AG09309 (cell line): ENCODE measurements at regions not wholly inside any gene's neighbourhood (a gene's known extent, or its start where the extent isn't known, plus 50 kb on each side); places are given as distances from the start of the nearest gene placed in this dataset.

Experiments used
- DNase-seq: peaks from one replicate; pipeline ENCODE4 v3.0.0-alpha.2; 2010; ENCODE audit warnings: low read depth
- H3K4me3 ChIP-seq: 2 replicates; pipeline ENCODE4 v1.5.1; 2011; ENCODE audit warnings: mild to moderate bottlenecking, low read depth, low read length, moderate library complexity; ENCODE audit not compliant: control insufficient read depth
- TF ChIP-seq, protein P1 (sequence below): IDR thresholded peaks from 2 replicates; pipeline ENCODE4 v1.5.1; 2011; ENCODE audit warnings: mild to moderate bottlenecking, low read depth, low read length, inconsistent platforms; ENCODE audit not compliant: insufficient read depth, control insufficient read depth; ENCODE audit errors: missing control alignments

GRCh38 chr4:41394481-41394894 is 137.8 kb downstream of the UCHL1 start:
- TF ChIP-seq, protein P1, sequence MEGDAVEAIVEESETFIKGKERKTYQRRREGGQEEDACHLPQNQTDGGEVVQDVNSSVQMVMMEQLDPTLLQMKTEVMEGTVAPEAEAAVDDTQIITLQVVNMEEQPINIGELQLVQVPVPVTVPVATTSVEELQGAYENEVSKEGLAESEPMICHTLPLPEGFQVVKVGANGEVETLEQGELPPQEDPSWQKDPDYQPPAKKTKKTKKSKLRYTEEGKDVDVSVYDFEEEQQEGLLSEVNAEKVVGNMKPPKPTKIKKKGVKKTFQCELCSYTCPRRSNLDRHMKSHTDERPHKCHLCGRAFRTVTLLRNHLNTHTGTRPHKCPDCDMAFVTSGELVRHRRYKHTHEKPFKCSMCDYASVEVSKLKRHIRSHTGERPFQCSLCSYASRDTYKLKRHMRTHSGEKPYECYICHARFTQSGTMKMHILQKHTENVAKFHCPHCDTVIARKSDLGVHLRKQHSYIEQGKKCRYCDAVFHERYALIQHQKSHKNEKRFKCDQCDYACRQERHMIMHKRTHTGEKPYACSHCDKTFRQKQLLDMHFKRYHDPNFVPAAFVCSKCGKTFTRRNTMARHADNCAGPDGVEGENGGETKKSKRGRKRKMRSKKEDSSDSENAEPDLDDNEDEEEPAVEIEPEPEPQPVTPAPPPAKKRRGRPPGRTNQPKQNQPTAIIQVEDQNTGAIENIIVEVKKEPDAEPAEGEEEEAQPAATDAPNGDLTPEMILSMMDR: no peak
- H3K4me3 ChIP-seq: no peak overlapping the region
- DNase-seq: no peak

- no peak overlapping the region for H3K4me3 ChIP-seq
- TF ChIP-seq, protein P1: no peak
- no peak for DNase-seq
These were observed 139.5 kb downstream of the UCHL1 start for GRCh38 chr4:41396214-41396613.

GRCh38 chr4:41396869-41397268 is 140.1 kb downstream of the UCHL1 start:
- TF ChIP-seq, protein P1: no peak
- DNase-seq: no peak
- H3K4me3 ChIP-seq: no peak overlapping the region

- H3K4me3 ChIP-seq: no peak overlapping the region
- TF ChIP-seq, protein P1: no peak
- DNase-seq: peak; percentile 49
These were observed 138.7 kb upstream of the LIMCH1 start for GRCh38 chr4:41399231-41399630.

DNA sequence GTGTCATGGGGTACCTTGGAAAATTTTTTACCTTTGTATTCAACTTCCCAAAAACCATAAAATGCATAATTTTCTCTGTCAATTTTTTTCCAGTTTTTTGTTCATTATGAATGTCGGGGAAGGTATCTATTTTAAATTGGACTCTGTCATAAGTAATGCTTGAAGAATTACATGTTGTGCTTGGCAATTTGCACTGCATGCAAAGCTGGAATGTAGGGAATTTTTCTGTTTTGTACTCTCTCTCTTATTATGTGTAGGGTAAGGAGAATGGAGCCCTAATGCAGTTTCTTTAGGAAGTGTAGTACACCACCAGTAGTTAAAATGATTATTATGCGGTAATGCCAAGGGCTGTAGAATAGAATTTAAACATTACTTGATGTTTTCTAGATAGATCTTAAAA is 137.7 kb upstream of the LIMCH1 start:
- no peak for DNase-seq
- TF ChIP-seq, protein P1: no peak
- H3K4me3 ChIP-seq: no peak overlapping the region

DNA sequence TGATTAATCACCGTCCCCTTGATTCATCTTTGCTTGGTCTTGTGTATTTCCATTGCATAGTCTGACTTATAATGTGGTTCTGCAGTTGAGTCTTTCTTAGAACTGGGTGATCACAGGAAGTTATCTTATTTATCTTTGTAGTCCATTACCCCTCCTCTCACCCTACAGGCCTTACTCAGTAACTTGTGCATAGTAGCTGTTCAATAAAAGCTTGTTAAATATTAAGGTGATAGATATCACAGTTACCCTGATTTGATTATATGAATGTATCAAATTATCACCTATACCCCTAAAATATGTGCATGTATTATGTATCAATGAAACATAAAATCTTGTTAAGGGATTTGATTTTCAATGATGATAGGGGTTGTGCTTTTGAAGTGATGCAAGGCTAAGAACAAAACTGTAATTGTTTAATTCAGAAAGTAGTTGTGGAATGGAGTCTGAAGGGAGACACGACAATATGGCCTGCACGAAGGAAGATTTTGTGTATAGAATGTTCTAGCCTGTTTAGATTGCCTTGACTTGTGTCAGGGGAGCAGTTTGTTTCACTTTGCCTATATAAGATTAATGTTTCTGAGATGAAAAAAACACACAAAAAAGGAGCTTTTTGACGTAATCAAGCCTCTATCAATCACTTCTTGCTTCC is 132.4 kb upstream of the LIMCH1 start:
- H3K4me3 ChIP-seq: no peak overlapping the region
- TF ChIP-seq, protein P1: no peak
- no peak for DNase-seq
